ENCODE measurements at regions not wholly inside any gene's neighbourhood (a gene's known extent, or its start where the extent isn't known, plus 50 kb on each side); places are given as distances from the start of the nearest gene placed in this dataset.

- H3K4me3 ChIP-seq (ENCODE audit: low read depth, low read length), result no peak overlapping the region
- H3K36me3 ChIP-seq, result no peaks in the 10 kb centered on the region
- H3K27me3 ChIP-seq (ENCODE audit: insufficient read depth, low read depth, severe bottlenecking), result no peaks in the 10 kb centered on the region
- no peaks in the 10 kb centered on the region for H3K9me3 ChIP-seq (ENCODE audit: severe bottlenecking)
- no peak overlapping the region for H3K27ac ChIP-seq
- no peak for DNase-seq
- no peak for TF ChIP-seq CTCF (IDR thresholded peaks at IDR 0.05; ENCODE audit: low read depth, low read length)
Measured at GRCh38 chr13:59413126-59413525, 750.6 kb downstream of the DIAPH3 start.

GRCh38 chr13:59414006-59414405 is 749.7 kb downstream of the DIAPH3 start:
- DNase-seq, result no peak
- H3K27ac ChIP-seq, result no peak overlapping the region
- H3K27me3 ChIP-seq (ENCODE audit: insufficient read depth, low read depth, severe bottlenecking), result no peaks in the 10 kb centered on the region
- no peaks in the 10 kb centered on the region for H3K36me3 ChIP-seq
- H3K9me3 ChIP-seq (ENCODE audit: severe bottlenecking), result no peaks in the 10 kb centered on the region
- no peak overlapping the region for H3K4me3 ChIP-seq (ENCODE audit: low read depth, low read length)
- TF ChIP-seq CTCF (IDR thresholded peaks at IDR 0.05; ENCODE audit: low read depth, low read length), result no peak

- TF ChIP-seq CTCF (IDR thresholded peaks at IDR 0.05; ENCODE audit: low read depth, low read length), result no peak
- Histone ChIP-seq H3K27ac (no peak overlapping the region), H3K27me3 (ENCODE audit: insufficient read depth, low read depth, severe bottlenecking) (no peaks in the 10 kb centered on the region), H3K9me3 (ENCODE audit: severe bottlenecking) (no peaks in the 10 kb centered on the region), H3K4me3 (ENCODE audit: low read depth, low read length) (no peak overlapping the region), H3K36me3 (no peaks in the 10 kb centered on the region)
- DNase-seq, result no peak
Measured at GRCh38 chr13:59415498-59415897, 748.2 kb downstream of the DIAPH3 start.

GRCh38 chr13:59416561-59416960 is 747.2 kb downstream of the DIAPH3 start:
- H3K27ac ChIP-seq, result no peak overlapping the region

GRCh38 chr13:59422646-59423045 is 741.1 kb downstream of the DIAPH3 start:
- H3K9me3 ChIP-seq (ENCODE audit: severe bottlenecking), result no peaks in the 10 kb centered on the region
- no peak overlapping the region for H3K4me3 ChIP-seq (ENCODE audit: low read depth, low read length)
- no peaks in the 10 kb centered on the region for H3K27me3 ChIP-seq (ENCODE audit: insufficient read depth, low read depth, severe bottlenecking)
- no peak for TF ChIP-seq CTCF (IDR thresholded peaks at IDR 0.05; ENCODE audit: low read depth, low read length)
- no peak for DNase-seq
- H3K27ac ChIP-seq, result no peak overlapping the region
- H3K36me3 ChIP-seq, result no peaks in the 10 kb centered on the region

More at GRCh38 chr13:59416561-59416960, 747.2 kb downstream of the DIAPH3 start:
- Histone ChIP-seq H3K4me3 (ENCODE audit: low read depth, low read length) (no peak overlapping the region), H3K27me3 (ENCODE audit: insufficient read depth, low read depth, severe bottlenecking) (no peaks in the 10 kb centered on the region), H3K9me3 (ENCODE audit: severe bottlenecking) (no peaks in the 10 kb centered on the region), H3K36me3 (no peaks in the 10 kb centered on the region)
- TF ChIP-seq CTCF (IDR thresholded peaks at IDR 0.05; ENCODE audit: low read depth, low read length), result no peak
- no peak for DNase-seq

- DNase-seq, result no peak
- Histone ChIP-seq H3K36me3 (no peaks in the 10 kb centered on the region), H3K9me3 (ENCODE audit: severe bottlenecking) (no peaks in the 10 kb centered on the region), H3K4me3 (ENCODE audit: low read depth, low read length) (no peak overlapping the region), H3K27ac (no peak overlapping the region), H3K27me3 (ENCODE audit: insufficient read depth, low read depth, severe bottlenecking) (no peaks in the 10 kb centered on the region)
- TF ChIP-seq CTCF (IDR thresholded peaks at IDR 0.05; ENCODE audit: low read depth, low read length), result no peak
Measured at GRCh38 chr13:59423708-59424340, 739.9 kb downstream of the DIAPH3 start.

Data from WERI-Rb-1 (cell line).